HepG2 (cell line): ENCODE measurements at regions not wholly inside any gene's neighbourhood (a gene's known extent, or its start where the extent isn't known, plus 50 kb on each side); places are given as distances from the start of the nearest gene placed in this dataset.

Experiments used
- EZH2 ChIP-seq: conservative IDR thresholded peaks from 2 replicates; pipeline ENCODE4 v1.6.1; 2012; ENCODE audit warnings: mild to moderate bottlenecking, low read depth, low read length, moderate library complexity
- GLI4 ChIP-seq: sonication (generic); formaldehyde crosslinking; IDR thresholded peaks from 2 replicates; pipeline ENCODE4 v1.5.1; 2020; ENCODE audit warnings: missing genetic modification reagents, mild to moderate bottlenecking, moderate library complexity, borderline replicate concordance
- HNRNPUL1 ChIP-seq: fragments of 200-400 bp; formaldehyde crosslinking; IDR thresholded peaks from 2 replicates; pipeline ENCODE4 v1.6.1; 2017; ENCODE audit warnings: low read depth, mild to moderate bottlenecking, low read length, moderate library complexity
- HOXA7 ChIP-seq: sonication (generic); formaldehyde crosslinking; IDR thresholded peaks from 2 replicates; pipeline ENCODE4 v1.8.1; 2022; ENCODE audit warnings: mild to moderate bottlenecking, missing genetic modification reagents, moderate library complexity
- JUND ChIP-seq: sonication (generic); formaldehyde crosslinking; IDR thresholded peaks from 2 replicates; pipeline ENCODE4 v1.8.0; 2022; ENCODE audit warnings: mild to moderate bottlenecking, missing genetic modification reagents
- SMARCC2 ChIP-seq: fragments of 450-650 bp; IDR thresholded peaks from 2 replicates; pipeline ENCODE4 v1.6.1; 2017; ENCODE audit warnings: antibody characterized with exemption, mild to moderate bottlenecking
- THAP11 ChIP-seq: IDR thresholded peaks from 2 replicates; pipeline ENCODE4 v1.6.1; 2016; ENCODE audit warnings: missing biosample characterization, missing genetic modification reagents
- ZFP1 ChIP-seq: IDR thresholded peaks from 2 replicates; pipeline ENCODE4 v1.6.1; 2016
- ZNF335 ChIP-seq: sonication (generic); formaldehyde crosslinking; IDR thresholded peaks from 2 replicates; pipeline ENCODE4 v1.4.0; 2020; ENCODE audit warnings: missing genetic modification reagents
- ZNF549 ChIP-seq: sonication (generic); formaldehyde crosslinking; IDR thresholded peaks from 2 replicates; pipeline ENCODE4 v1.5.0; 2020; ENCODE audit warnings: missing genetic modification reagents
- ZNF746 ChIP-seq: sonication (generic); formaldehyde crosslinking; IDR thresholded peaks from 2 replicates; pipeline ENCODE4 v1.8.0; 2022; ENCODE audit warnings: mild to moderate bottlenecking, missing genetic modification reagents
- ZNF749 ChIP-seq: sonication (generic); formaldehyde crosslinking; IDR thresholded peaks from 2 replicates; pipeline ENCODE4 v1.8.0; 2022; ENCODE audit warnings: mild to moderate bottlenecking, missing genetic modification reagents, moderate library complexity, borderline replicate concordance
- ZNF781 ChIP-seq: sonication (generic); formaldehyde crosslinking; IDR thresholded peaks from 2 replicates; pipeline ENCODE4 v1.5.1; 2020; ENCODE audit warnings: borderline replicate concordance, mild to moderate bottlenecking, missing genetic modification reagents; ENCODE audit errors: not compliant biosample characterization
- TF ChIP-seq, protein P1 (sequence below): sonication (generic); formaldehyde crosslinking; IDR thresholded peaks from 2 replicates; pipeline ENCODE4 v1.5.1; 2020; ENCODE audit warnings: missing genetic modification reagents, mild to moderate bottlenecking, borderline replicate concordance
- TF ChIP-seq, protein P2 (sequence below): sonication (generic); formaldehyde crosslinking; IDR thresholded peaks from 2 replicates; pipeline ENCODE4 v1.4.0; 2020; ENCODE audit warnings: missing genetic modification reagents
- TF ChIP-seq, protein P3 (sequence below): sonication (generic); formaldehyde crosslinking; conservative IDR thresholded peaks from 2 replicates; pipeline ENCODE4 v1.4.0; 2020; ENCODE audit warnings: missing genetic modification reagents
- TF ChIP-seq, protein P4 (sequence below): sonication (generic); formaldehyde crosslinking; IDR thresholded peaks from 2 replicates; pipeline ENCODE4 v1.5.0; 2020; ENCODE audit warnings: mild to moderate bottlenecking, missing genetic modification reagents
- TF ChIP-seq, protein P5 (sequence below): sonication (generic); formaldehyde crosslinking; IDR thresholded peaks from 2 replicates; pipeline ENCODE4 v1.4.0; 2020; ENCODE audit warnings: missing genetic modification reagents, borderline replicate concordance

DNA sequence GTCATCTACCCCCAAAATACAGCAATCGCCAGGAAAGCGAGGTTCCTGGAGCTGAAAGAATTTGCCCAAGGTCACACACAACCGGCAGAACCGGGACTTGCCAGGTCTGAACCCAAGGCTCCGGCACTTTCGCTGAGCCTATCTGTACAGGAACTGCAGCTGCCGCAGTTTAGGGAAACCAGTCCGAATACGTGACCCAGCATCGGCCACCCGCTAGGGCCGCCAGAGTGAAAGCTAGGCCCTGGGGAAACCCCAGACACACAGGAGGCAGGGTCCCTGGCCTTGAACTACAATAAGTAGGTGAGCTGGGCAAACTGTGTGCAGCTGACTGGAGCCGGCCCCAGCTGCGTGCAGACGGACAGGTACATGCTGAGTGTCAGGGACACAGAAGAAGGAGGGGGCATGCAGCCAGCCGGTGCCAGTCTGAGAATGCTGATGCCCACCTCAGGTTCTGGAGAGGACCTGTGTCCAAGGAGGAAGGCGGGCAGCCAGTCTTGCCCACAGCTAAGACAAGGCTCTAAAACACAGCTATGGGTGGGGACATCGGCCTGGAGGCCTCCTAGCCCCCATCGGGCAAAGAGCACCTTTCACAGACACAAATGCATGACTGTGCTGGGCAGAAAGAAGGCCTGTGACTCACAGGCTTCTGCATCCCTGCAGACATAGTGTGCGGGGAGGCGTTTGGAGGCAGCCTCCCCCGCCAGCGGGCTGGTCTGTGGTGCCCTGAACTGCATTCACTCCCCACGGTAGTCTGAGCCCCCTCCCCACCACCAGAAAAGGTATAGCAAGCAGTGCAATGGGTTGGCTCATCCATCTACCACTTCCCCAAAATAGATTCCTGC lies 107.4 kb upstream of the ID2 start (continued):
- TF ChIP-seq HOXA7 (CRISPR knock-in tag) (no peak), ZNF749 (CRISPR knock-in tag) (no peak), ZNF781 (CRISPR knock-in tag) (peak; percentile 62), JUND (peak; percentile 84), ZNF746 (CRISPR knock-in tag) (peak; percentile 76; the same call in 1 of the 2 replicates), ZNF549 (CRISPR knock-in tag) (no peak), EZH2 (no peak), SMARCC2 (no peak), ZFP1 (peak; percentile 74; the same call in 1 of the 2 replicates), HNRNPUL1 (no peak), THAP11 (CRISPR knock-in tag) (peak; percentile 60), GLI4 (CRISPR knock-in tag) (peak; percentile 74), ZNF335 (CRISPR knock-in tag) (peak; percentile 38; the same call in 1 of the 2 replicates)
- TF ChIP-seq, protein P1, sequence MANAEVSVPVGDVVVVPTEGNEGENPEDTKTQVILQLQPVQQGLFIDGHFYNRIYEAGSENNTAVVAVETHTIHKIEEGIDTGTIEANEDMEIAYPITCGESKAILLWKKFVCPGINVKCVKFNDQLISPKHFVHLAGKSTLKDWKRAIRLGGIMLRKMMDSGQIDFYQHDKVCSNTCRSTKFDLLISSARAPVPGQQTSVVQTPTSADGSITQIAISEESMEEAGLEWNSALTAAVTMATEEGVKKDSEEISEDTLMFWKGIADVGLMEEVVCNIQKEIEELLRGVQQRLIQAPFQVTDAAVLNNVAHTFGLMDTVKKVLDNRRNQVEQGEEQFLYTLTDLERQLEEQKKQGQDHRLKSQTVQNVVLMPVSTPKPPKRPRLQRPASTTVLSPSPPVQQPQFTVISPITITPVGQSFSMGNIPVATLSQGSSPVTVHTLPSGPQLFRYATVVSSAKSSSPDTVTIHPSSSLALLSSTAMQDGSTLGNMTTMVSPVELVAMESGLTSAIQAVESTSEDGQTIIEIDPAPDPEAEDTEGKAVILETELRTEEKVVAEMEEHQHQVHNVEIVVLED, result peak; percentile 62
- TF ChIP-seq, protein P2, sequence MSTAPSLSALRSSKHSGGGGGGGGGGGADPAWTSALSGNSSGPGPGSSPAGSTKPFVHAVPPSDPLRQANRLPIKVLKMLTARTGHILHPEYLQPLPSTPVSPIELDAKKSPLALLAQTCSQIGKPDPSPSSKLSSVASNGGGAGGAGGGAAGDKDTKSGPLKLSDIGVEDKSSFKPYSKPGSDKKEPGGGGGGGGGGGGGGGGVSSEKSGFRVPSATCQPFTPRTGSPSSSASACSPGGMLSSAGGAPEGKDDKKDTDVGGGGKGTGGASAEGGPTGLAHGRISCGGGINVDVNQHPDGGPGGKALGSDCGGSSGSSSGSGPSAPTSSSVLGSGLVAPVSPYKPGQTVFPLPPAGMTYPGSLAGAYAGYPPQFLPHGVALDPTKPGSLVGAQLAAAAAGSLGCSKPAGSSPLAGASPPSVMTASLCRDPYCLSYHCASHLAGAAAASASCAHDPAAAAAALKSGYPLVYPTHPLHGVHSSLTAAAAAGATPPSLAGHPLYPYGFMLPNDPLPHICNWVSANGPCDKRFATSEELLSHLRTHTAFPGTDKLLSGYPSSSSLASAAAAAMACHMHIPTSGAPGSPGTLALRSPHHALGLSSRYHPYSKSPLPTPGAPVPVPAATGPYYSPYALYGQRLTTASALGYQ, result peak; percentile 85
- TF ChIP-seq, protein P3, sequence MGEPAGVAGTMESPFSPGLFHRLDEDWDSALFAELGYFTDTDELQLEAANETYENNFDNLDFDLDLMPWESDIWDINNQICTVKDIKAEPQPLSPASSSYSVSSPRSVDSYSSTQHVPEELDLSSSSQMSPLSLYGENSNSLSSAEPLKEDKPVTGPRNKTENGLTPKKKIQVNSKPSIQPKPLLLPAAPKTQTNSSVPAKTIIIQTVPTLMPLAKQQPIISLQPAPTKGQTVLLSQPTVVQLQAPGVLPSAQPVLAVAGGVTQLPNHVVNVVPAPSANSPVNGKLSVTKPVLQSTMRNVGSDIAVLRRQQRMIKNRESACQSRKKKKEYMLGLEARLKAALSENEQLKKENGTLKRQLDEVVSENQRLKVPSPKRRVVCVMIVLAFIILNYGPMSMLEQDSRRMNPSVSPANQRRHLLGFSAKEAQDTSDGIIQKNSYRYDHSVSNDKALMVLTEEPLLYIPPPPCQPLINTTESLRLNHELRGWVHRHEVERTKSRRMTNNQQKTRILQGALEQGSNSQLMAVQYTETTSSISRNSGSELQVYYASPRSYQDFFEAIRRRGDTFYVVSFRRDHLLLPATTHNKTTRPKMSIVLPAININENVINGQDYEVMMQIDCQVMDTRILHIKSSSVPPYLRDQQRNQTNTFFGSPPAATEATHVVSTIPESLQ (CRISPR knock-in tag), result peak; percentile 61; the same call in 1 of the 2 replicates
- TF ChIP-seq, protein P4, sequence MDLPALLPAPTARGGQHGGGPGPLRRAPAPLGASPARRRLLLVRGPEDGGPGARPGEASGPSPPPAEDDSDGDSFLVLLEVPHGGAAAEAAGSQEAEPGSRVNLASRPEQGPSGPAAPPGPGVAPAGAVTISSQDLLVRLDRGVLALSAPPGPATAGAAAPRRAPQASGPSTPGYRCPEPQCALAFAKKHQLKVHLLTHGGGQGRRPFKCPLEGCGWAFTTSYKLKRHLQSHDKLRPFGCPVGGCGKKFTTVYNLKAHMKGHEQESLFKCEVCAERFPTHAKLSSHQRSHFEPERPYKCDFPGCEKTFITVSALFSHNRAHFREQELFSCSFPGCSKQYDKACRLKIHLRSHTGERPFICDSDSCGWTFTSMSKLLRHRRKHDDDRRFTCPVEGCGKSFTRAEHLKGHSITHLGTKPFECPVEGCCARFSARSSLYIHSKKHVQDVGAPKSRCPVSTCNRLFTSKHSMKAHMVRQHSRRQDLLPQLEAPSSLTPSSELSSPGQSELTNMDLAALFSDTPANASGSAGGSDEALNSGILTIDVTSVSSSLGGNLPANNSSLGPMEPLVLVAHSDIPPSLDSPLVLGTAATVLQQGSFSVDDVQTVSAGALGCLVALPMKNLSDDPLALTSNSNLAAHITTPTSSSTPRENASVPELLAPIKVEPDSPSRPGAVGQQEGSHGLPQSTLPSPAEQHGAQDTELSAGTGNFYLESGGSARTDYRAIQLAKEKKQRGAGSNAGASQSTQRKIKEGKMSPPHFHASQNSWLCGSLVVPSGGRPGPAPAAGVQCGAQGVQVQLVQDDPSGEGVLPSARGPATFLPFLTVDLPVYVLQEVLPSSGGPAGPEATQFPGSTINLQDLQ (CRISPR knock-in tag), result no peak
- TF ChIP-seq, protein P5, sequence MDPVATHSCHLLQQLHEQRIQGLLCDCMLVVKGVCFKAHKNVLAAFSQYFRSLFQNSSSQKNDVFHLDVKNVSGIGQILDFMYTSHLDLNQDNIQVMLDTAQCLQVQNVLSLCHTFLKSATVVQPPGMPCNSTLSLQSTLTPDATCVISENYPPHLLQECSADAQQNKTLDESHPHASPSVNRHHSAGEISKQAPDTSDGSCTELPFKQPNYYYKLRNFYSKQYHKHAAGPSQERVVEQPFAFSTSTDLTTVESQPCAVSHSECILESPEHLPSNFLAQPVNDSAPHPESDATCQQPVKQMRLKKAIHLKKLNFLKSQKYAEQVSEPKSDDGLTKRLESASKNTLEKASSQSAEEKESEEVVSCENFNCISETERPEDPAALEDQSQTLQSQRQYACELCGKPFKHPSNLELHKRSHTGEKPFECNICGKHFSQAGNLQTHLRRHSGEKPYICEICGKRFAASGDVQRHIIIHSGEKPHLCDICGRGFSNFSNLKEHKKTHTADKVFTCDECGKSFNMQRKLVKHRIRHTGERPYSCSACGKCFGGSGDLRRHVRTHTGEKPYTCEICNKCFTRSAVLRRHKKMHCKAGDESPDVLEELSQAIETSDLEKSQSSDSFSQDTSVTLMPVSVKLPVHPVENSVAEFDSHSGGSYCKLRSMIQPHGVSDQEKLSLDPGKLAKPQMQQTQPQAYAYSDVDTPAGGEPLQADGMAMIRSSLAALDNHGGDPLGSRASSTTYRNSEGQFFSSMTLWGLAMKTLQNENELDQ (CRISPR knock-in tag), result no peak; the same call in 1 of the 2 replicates
